HL-60 (cell line): ENCODE measurements at regions not wholly inside any gene's neighbourhood (a gene's known extent, or its start where the extent isn't known, plus 50 kb on each side); places are given as distances from the start of the nearest gene placed in this dataset.

Source experiments
- CTCF ChIP-seq: IDR thresholded peaks from one replicate; pipeline ENCODE4 v1.5.1; 2011; ENCODE audit warnings: low read length, control low read depth, inconsistent platforms; ENCODE audit not compliant: insufficient read depth
- TF ChIP-seq, protein P1 (sequence below): IDR thresholded peaks from 2 replicates; pipeline ENCODE4 v1.6.1; 2012; ENCODE audit warnings: low read depth; ENCODE audit not compliant: insufficient replicate concordance

- no peak for TF ChIP-seq CTCF
- TF ChIP-seq, protein P1, sequence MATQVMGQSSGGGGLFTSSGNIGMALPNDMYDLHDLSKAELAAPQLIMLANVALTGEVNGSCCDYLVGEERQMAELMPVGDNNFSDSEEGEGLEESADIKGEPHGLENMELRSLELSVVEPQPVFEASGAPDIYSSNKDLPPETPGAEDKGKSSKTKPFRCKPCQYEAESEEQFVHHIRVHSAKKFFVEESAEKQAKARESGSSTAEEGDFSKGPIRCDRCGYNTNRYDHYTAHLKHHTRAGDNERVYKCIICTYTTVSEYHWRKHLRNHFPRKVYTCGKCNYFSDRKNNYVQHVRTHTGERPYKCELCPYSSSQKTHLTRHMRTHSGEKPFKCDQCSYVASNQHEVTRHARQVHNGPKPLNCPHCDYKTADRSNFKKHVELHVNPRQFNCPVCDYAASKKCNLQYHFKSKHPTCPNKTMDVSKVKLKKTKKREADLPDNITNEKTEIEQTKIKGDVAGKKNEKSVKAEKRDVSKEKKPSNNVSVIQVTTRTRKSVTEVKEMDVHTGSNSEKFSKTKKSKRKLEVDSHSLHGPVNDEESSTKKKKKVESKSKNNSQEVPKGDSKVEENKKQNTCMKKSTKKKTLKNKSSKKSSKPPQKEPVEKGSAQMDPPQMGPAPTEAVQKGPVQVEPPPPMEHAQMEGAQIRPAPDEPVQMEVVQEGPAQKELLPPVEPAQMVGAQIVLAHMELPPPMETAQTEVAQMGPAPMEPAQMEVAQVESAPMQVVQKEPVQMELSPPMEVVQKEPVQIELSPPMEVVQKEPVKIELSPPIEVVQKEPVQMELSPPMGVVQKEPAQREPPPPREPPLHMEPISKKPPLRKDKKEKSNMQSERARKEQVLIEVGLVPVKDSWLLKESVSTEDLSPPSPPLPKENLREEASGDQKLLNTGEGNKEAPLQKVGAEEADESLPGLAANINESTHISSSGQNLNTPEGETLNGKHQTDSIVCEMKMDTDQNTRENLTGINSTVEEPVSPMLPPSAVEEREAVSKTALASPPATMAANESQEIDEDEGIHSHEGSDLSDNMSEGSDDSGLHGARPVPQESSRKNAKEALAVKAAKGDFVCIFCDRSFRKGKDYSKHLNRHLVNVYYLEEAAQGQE: no peak
Measured at GRCh38 chr13:22288496-22288895, 617.6 kb downstream of the FGF9 start.
